GM06990 (cell line): ENCODE measurements at regions not wholly inside any gene's neighbourhood (a gene's known extent, or its start where the extent isn't known, plus 50 kb on each side); places are given as distances from the start of the nearest gene placed in this dataset.

Experiments
- DNase-seq: peaks from one replicate; pipeline ENCODE4 v3.0.0-alpha.2; 2011; ENCODE audit not compliant: insufficient read length; ENCODE audit errors: extremely low read depth
- H3K27me3 ChIP-seq: replicated peaks from 2 replicates; pipeline ENCODE4 v1.6.0; 2011; ENCODE audit warnings: low read length; ENCODE audit not compliant: control insufficient read depth, insufficient read depth
- H3K36me3 ChIP-seq: 2 replicates; pipeline ENCODE4 v1.5.1; 2011; ENCODE audit warnings: low read length; ENCODE audit not compliant: control insufficient read depth, insufficient read depth
- H3K4me3 ChIP-seq: replicated peaks from 2 replicates; pipeline ENCODE4 v1.5.1; 2011; ENCODE audit warnings: low read depth, mild to moderate bottlenecking, control low read depth, low read length
- CTCF ChIP-seq: IDR thresholded peaks from 2 replicates; pipeline ENCODE4 v1.5.1; 2011; ENCODE audit warnings: low read length, control low read depth, mild to moderate bottlenecking, inconsistent platforms; ENCODE audit not compliant: insufficient read depth, poor library complexity, severe bottlenecking

- Histone ChIP-seq H3K27me3 (no peaks in the 10 kb centered on the region), H3K36me3 (peaks cover 2% of the 10 kb centered on the region), H3K4me3 (no peak overlapping the region)
- no peak for TF ChIP-seq CTCF
- no peak for DNase-seq
Measured at GRCh38 chr16:27704252-27704651, 154.3 kb downstream of the KATNIP start.

GRCh38 chr16:27706156-27706865, 156.4 kb downstream of the KATNIP start:
- DNase-seq: no peak
- TF ChIP-seq CTCF: no peak
- Histone ChIP-seq H3K36me3 (no peaks in the 10 kb centered on the region; the same call in 1 of the 2 replicates), H3K4me3 (no peak overlapping the region), H3K27me3 (no peaks in the 10 kb centered on the region)

- Histone ChIP-seq H3K4me3 (no peak overlapping the region), H3K36me3 (no peaks in the 10 kb centered on the region; the same call in 1 of the 2 replicates), H3K27me3 (no peaks in the 10 kb centered on the region)
- TF ChIP-seq CTCF: no peak
- no peak for DNase-seq
Measured at GRCh38 chr16:27706866-27707685, 157.1 kb downstream of the KATNIP start.

GRCh38 chr16:27708651-27709050, 158.7 kb downstream of the KATNIP start:
- DNase-seq: no peak
- Histone ChIP-seq H3K27me3 (no peaks in the 10 kb centered on the region), H3K36me3 (no peaks in the 10 kb centered on the region; the same call in none of the 2 replicates), H3K4me3 (no peak overlapping the region)
- TF ChIP-seq CTCF: no peak

GRCh38 chr16:27712251-27712711, 162.3 kb downstream of the KATNIP start:
- H3K4me3 ChIP-seq: no peak overlapping the region
- no peak for DNase-seq
- no peak for TF ChIP-seq CTCF
- no peaks in the 10 kb centered on the region; the same call in 1 of the 2 replicates for H3K36me3 ChIP-seq
- no peaks in the 10 kb centered on the region for H3K27me3 ChIP-seq
